HL-60 (cell line): ENCODE measurements at regions not wholly inside any gene's neighbourhood (a gene's known extent, or its start where the extent isn't known, plus 50 kb on each side); places are given as distances from the start of the nearest gene placed in this dataset.

Experiments
- DNase-seq, 2 experiments: peaks; one replicate each; pipeline ENCODE4 v3.0.0-alpha.2; 2010 to 2020; ENCODE audit warnings: low read depth in 1 of 2, low spot score in 1 of 2
- H3K27ac ChIP-seq: fragments of 250-450 bp; sonication (Bioruptor Pico); replicated peaks from 2 replicates; pipeline ENCODE4 v1.5.1; 2020; ENCODE audit warnings: mild to moderate bottlenecking, moderate library complexity
- H3K27me3 ChIP-seq: fragments of 250-450 bp; sonication (Bioruptor Pico); 2 replicates; pipeline ENCODE4 v1.5.1; 2021; ENCODE audit warnings: mild to moderate bottlenecking, moderate library complexity; ENCODE audit not compliant: insufficient read depth, poor library complexity, severe bottlenecking
- H3K4me3 ChIP-seq: replicated peaks from 2 replicates; pipeline ENCODE4 v1.5.1; 2011; ENCODE audit warnings: mild to moderate bottlenecking, control low read depth, low read length; ENCODE audit not compliant: insufficient read depth
- CTCF ChIP-seq: IDR thresholded peaks from one replicate; pipeline ENCODE4 v1.5.1; 2011; ENCODE audit warnings: low read length, control low read depth, inconsistent platforms; ENCODE audit not compliant: insufficient read depth
- GABPA ChIP-seq: IDR thresholded peaks from 2 replicates; pipeline ENCODE4 v1.6.1; 2012; ENCODE audit warnings: low read depth
- POLR2AphosphoS5 ChIP-seq: IDR thresholded peaks from 2 replicates; pipeline ENCODE4 v1.6.1; 2012; ENCODE audit warnings: low read depth
- REST ChIP-seq: IDR thresholded peaks from 2 replicates; pipeline ENCODE4 v1.6.1; 2012; ENCODE audit warnings: low read depth; ENCODE audit not compliant: insufficient replicate concordance
- SPI1 ChIP-seq: IDR thresholded peaks from 2 replicates; pipeline ENCODE4 v1.6.1; 2012; ENCODE audit warnings: low read depth, mild to moderate bottlenecking, borderline replicate concordance

GRCh38 chr1:67608661-67609576 is 76.1 kb upstream of the GADD45A start:
- Histone ChIP-seq H3K27me3 (no peaks in the 10 kb centered on the region), H3K4me3 (no peak overlapping the region), H3K27ac (no peak overlapping the region)
- DNase-seq, result no peak
- TF ChIP-seq CTCF (no peak), GABPA (no peak), POLR2AphosphoS5 (no peak), REST (no peak), SPI1 (no peak)

- TF ChIP-seq SPI1 (no peak), CTCF (no peak), POLR2AphosphoS5 (no peak), GABPA (no peak), REST (no peak)
- Histone ChIP-seq H3K4me3 (no peak overlapping the region), H3K27ac (no peak overlapping the region), H3K27me3 (no peaks in the 10 kb centered on the region)
- DNase-seq, result no peak
These were observed 75.2 kb upstream of the GADD45A start for GRCh38 chr1:67609577-67610341.

GRCh38 chr1:67610450-67610849 is 74.6 kb upstream of the GADD45A start:
- TF ChIP-seq GABPA, result no peak
- TF ChIP-seq POLR2AphosphoS5, result no peak
- TF ChIP-seq CTCF, result no peak
- no peak for TF ChIP-seq SPI1
- TF ChIP-seq REST, result no peak
- Histone ChIP-seq H3K4me3 (no peak overlapping the region), H3K27ac (no peak overlapping the region), H3K27me3 (no peaks in the 10 kb centered on the region)
- no peak for DNase-seq
